DMS53 (cell line): ENCODE measurements at regions not wholly inside any gene's neighbourhood (a gene's known extent, or its start where the extent isn't known, plus 50 kb on each side); places are given as distances from the start of the nearest gene placed in this dataset.
"Not testable (repeated sequence)": the region's sequence is repeated elsewhere in the genome, so short reads cannot be mapped to it uniquely, and the experiment has no call there.

ENCODE experiments used
- DNase-seq: peaks from one replicate; lab custom pipeline; 2025; lab: John Stamatoyannopoulos, UW

DNA sequence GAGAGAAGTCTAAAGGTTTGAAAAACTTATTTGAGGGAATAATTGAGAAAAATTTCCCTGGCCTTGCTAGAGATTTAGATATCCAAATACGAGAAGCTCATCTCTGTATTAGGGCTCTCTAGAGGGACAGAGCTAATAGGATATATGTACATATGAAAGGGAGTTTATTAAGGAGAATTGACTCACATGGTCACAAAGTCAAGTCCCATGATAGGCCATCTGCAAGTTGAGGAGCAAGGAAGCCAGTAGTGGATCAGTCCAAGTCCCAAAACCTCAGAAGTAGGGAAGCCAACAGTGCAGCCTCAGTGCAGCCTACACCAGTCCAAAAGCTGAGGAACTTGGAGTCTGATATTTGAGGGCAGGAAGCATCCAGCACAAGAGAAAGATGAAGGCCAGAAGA, 126.7 kb downstream of the PJA2 start:
- not testable (repeated sequence) for DNase-seq

DNA sequence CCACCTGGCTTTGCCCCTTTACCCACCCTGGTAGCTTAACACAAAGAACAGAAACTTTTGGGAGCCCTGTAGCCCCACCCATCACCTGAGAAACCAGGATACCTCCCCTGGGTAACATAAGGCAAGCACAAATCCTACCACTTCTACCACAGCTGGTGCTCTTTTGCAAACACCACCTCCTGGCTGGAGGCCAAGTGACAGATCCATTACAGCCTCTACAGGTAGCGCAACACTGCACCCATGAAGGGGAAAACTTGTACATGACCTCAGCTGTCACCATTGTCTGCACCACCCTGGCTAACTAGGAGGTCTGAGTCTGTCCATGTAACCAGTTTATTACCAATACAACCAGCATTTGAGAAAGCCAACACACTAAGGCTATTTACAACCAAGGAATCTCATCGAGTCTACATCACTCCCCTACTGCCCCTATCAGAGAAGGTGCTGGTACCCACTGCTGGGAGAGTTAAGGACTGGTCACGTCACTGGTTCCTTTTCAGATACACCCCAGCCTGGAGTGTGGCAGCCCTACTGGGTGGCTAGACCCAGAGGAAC, 128.6 kb downstream of the PJA2 start:
- DNase-seq, result peak; percentile 94

DNA sequence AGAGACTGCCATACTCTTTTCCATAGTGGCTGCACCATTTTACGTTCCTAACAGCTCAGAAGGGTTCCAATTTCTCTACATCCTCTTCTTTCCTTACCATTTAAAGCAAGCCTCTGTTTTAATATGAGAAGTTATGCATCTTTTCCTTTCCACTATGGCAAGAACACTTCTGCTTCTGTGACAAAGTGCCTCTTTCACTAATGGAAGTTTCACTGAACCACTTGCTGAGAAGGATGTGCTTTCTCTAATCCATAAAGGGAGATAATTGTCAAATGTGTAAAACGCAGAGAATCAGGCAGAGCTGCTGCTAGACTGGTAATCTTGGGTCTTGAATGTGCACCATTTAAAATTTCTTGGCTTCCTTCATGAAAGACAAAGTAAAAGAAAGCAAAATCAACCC, 131.6 kb downstream of the PJA2 start:
- no peak for DNase-seq

DNA sequence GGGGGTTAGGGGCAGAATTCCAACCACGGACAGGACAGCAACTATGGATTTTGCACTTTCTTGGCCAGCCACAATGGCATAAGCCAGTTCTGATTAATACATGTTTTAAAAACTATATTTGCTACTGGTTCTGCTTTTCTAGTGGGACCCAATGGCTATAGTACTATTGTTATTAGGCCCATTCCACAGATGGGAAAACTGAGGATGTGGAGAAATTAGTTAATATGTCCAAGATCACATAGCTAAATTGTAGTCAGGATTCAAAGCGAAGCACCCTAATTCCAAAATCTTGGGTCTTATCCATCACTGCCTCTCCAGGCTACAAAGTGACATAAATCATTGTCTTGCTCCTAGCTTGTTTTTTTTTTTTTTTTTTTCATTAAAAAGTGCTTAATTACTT, 133.9 kb downstream of the PJA2 start:
- DNase-seq, result no peak

DNA sequence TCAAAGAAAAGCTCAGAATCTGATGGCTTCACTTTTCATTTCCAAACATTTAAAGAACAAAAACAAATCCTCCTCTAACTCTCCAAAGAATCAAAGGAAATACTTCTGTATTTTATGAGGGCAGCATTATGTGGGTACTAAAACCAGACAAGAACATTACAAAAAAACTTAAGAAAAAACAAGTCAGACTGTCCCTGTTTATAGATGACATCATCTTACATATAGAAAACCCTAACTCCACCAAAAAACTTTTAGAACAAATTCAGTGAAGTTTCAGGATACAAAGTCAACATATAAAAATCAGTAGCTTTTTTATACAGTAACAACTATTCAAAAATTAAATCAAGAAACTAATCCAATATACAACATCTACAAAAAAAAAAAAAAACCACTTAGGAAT, 136.2 kb downstream of the PJA2 start:
- DNase-seq, result no peak

DNA sequence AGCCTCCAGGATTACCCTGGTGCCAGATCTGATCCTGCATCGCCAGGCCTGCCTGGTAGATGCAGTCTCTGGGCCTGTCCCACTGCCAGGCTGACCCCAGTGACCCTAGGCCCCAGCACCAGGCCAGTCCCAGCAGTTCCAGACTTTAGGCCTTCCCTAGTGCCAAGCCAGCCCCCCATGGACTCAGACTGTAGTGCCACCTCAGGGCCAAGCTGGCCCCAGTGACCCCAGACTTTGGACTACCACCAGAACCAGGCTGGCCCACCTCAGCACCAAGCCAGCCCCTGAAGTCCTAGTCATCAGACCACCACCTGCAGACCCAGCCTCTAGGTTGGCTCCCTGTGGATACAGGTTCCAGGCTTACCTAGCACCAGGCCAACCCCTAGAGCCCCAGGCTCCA, 142.5 kb downstream of the PJA2 start:
- no peak for DNase-seq

DNA sequence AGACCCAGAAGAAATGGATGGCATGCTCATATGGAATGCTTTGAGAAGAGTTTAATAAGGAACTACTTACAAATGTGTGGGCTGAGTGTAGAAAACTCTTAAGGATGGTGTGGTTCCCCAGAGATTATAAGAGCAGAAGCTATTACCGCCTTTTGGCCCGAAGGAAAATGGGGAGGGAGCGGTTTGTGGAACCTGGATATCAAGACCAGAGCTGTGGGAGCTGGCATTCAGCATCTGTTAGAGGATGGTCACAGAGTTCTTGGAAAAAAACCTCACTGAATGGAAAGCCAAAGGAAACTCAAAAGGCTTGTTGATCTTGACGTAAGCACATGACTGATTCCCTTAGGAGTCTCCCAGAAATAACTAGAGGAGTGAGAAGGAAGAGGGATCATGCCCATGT, 151.0 kb downstream of the PJA2 start:
- no peak for DNase-seq

DNA sequence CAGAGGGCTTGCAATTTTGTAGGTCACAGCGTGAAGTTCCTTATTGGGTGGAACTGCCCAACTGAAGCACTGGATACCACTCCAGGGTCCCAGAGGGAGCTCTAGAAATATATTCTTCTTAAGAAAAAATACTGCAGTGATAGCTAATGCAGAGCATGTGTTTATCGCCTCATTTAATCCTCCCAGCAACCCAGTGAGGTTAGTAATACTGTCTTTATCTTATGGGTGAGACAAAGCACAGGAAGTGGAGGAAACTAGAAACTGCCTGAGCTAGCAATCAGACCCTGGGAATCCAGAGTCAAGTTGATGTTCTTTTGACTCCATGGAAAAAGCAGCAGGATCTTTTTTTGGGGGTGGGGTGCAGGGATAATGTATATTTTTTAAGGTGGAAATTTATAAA, 153.3 kb downstream of the PJA2 start:
- DNase-seq, result no peak

DNA sequence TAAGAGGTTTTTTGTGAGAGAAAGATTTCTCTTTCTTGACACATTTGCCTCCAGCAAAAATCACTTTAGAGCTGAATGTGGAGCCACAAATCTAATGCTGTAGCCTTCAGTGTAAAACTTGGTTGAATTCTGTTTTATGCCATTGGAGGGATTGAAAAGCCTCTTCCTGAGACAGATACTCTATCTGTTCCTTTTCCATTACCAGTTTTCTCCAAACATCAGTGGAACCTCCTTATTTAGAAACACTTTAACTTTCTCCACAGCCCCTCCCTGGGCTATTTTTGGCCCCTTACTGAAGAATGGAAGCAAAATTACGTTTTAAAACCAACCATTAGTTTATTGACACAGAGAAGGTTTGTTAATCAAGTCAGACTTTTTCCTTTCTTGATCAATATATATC, 155.3 kb downstream of the PJA2 start:
- no peak for DNase-seq

DNA sequence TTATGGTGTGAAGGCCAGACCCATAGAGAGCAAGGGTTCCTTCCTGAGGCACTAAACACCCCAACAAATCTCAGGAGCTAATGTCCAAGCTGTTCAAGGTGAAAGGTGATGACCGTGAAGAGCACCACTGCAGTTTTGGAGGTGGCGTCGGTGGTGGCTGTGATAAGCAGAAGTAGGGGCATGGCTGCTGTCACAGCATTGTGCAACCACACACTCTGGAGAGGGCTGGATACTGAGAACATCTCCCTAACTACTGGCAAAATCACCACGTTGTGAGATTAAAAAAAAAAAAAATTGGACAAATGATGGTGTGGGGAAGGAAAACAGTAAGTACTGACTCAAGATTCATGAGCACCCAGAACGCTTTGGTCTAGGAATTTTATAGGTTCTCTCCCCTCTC, 156.5 kb downstream of the PJA2 start:
- DNase-seq, result no peak

DNA sequence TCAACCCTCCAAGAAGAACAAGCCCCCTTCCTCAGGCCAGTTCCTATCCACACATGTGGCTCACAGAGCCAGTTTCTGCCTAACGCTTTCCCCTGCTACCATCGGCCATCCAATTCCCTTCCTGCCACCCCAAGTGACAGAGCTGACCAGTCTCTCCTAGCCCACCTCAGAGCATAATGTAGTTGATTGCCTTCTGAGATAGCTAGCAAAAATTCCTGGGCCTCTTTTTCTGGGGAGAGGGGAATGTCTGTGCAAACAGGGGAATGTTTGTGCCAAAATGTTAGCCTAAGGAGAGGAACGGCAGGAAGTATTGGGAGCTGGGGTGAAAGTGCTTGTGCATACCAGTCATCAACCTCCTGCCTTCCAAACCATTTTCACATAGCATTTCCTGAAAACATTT, 157.0 kb downstream of the PJA2 start:
- DNase-seq, result no peak

DNA sequence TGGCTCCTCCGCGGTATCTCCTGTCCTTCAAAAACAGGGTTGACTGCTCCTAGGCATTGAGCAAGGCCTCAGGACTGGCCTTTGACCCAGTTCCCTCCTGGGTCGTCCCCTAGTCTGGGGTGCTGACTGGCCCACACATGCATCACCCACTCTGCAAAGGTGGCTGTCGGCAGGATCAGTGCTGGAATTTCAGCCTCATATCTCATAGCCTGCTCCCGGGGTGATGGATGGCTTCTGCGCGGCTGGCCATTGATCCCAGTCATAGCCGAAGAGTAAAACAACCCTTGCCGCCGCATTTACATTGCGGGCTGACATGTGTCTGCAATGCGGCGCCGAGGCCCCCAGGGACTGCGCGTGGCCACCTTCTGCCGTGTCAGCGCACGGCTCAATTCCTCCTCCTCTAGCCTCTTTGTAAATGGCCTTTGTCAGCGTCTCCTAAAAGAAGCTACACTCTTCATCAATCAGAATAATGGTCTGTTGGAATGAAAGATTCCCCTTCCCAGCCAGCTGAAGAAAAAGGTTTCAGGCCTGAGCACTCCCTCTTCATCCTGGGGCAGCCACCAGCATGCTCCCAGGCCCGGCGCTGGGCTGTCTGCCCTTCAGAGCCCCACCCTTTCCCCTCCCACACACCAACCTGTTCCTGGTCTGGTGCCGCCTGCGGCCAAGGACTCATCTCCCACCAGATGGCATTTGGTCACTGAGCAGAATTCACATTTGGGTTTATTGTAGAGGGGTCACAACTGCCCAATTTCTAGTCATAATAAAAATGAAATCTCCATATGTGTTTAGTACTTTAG, 159.0 kb downstream of the PJA2 start:
- no peak for DNase-seq

DNA sequence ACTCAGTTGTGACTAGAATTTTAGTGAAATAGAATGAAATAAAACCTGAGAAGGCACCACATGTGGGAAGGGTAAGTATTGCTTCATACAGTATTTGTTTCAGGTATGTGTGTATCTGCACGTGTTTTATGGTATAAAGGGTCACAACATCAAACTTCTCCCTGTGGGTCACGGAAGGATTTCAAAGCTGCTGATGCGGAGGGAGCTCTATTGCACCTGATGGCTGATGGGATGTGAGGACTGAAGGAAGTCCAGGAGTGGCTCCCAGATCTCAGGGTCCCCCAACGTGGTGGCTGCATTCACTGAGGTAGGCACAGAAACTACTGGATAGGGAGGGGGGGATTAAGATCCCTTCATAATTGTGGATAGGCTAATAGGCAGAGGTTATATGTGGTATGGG, 159.7 kb downstream of the PJA2 start:
- no peak for DNase-seq

DNA sequence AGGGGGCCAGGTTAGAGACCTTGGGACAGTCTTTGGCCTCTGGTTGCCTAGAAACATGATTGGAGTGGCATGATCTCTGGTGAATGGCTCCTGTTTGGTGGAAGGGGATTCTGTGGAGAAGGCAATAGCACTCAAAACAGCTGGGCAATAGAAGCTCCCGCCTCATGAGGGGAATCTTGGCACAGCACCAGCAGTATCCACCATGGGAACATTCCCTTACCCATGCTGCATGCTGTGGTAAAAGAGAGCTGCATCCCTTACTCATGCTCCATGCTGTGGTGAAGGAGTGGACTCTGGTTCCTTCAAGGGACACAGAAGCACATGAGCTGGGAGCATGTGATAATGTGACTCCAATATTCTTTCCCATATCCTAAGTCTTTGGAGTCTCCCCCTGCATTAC, 160.6 kb downstream of the PJA2 start:
- no peak for DNase-seq

DNA sequence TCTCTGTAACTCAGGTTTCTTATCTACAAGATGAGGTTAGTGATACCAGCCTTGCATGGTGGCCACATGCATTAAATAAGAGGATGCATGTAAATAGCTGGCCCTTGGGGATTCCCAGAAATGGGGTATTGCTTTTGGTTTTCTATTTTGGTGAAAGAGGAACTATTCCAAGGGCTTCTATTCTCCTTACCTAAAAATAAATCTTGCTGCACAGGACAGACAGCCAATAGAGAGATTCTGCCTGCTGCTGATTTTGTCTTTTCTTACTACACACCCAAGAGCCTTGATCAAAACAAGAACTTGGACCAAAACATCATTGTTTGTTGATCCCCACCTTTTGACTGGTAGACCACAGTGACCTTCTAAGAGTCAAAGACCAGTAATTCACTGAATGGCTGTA, 161.8 kb downstream of the PJA2 start:
- DNase-seq, result no peak

DNA sequence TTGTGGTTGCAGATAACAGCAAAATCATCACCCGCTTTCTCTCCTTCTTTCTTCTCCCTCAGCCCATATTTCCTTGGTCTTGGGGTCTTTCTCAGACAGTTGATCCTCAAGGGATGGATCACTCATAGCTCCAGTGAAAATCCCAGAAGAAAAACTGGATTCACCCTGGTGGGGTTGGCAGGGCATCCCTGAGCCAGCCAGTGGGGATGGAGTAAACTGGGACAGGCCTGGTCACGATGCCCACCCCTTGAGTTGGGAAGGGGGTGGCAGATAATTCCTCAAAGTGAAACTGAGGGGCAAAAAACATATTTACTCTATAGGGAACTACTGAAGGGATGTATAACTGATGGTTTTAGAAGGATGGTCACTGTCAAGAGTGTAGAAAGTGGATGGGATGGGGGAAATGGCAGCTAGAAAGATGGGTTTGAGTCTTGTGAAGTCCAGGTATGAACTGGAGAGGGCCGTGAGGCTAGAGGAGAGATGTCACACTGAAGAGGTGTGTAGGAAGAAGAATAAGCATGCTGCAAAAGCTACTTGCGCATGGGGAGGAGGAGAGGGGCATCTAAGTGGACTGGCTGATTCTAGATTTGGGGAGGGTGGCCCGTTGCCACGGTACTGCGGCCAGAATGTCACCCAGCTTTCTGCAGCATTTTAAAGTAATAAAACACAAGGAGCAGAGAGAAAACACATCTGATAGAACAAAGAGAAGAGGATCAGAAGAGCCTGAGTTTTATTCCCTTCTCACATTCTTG, 162.8 kb downstream of the PJA2 start:
- DNase-seq, result no peak
